Natural killer cell (primary cell): ENCODE measurements at regions not wholly inside any gene's neighbourhood (a gene's known extent, or its start where the extent isn't known, plus 50 kb on each side); places are given as distances from the start of the nearest gene placed in this dataset.

Experiments used
- ATAC-seq, 3 donors: fragments of 150-1000 bp in 2 of 3; fragments of 200-7000 bp in 1 of 3; cut with Tn5 transposase; 1 replicate in 1 of 3; 2 replicates in 2 of 3; pipeline ENCODE4 v1.10.0; 2021; ENCODE audit warnings: mild to moderate bottlenecking in 2 of 3, moderate library complexity in 2 of 3
- DNase-seq, 2 donors: peaks; one replicate each; pipeline versions ENCODE4 v3.0.0 to v3.0.0-alpha.2; 2013 to 2021; ENCODE audit warnings: mixed read lengths in 1 of 2
- H3K27ac ChIP-seq: one replicate; pipeline ENCODE4 v1.5.1; 2013; ENCODE audit warnings: mild to moderate bottlenecking, low read length
- H3K27me3 ChIP-seq: one replicate; pipeline ENCODE4 v1.6.1; 2013; ENCODE audit warnings: low read length; ENCODE audit not compliant: control insufficient read depth, insufficient read depth
- H3K36me3 ChIP-seq: one replicate; pipeline ENCODE4 v1.6.1; 2013; ENCODE audit warnings: low read length; ENCODE audit not compliant: control insufficient read depth, insufficient read depth
- H3K4me1 ChIP-seq: one replicate; pipeline ENCODE4 v1.6.1; 2013; ENCODE audit warnings: low read length; ENCODE audit not compliant: control insufficient read depth, insufficient read depth
- H3K4me3 ChIP-seq: one replicate; pipeline ENCODE4 v1.5.1; 2013; ENCODE audit warnings: low read length
- H3K9me3 ChIP-seq: one replicate; pipeline ENCODE4 v1.6.1; 2013; ENCODE audit warnings: low read length; ENCODE audit not compliant: control insufficient read depth, insufficient read depth
- H3K27ac Mint-ChIP-seq, 2 donors: one replicate each; pipeline ENCODE4 v1.8.0; 2022; ENCODE audit warnings: mild to moderate bottlenecking in 2 of 2, mixed read lengths in 2 of 2, moderate library complexity in 1 of 2
- H3K27me3 Mint-ChIP-seq, 2 donors: one replicate each; pipeline ENCODE4 v1.8.0; 2022; ENCODE audit warnings: low read depth in 2 of 2, mixed read lengths in 2 of 2
- H3K36me3 Mint-ChIP-seq: one replicate; pipeline ENCODE4 v1.8.0; 2022; ENCODE audit warnings: mixed read lengths
- H3K4me1 Mint-ChIP-seq, 2 donors: one replicate each; pipeline ENCODE4 v1.8.0; 2022; ENCODE audit warnings: mixed read lengths in 2 of 2
- H3K4me3 Mint-ChIP-seq: one replicate; pipeline ENCODE4 v1.8.0; 2022; ENCODE audit warnings: mild to moderate bottlenecking, moderate library complexity, mixed read lengths
- H3K9me3 Mint-ChIP-seq, 2 donors: one replicate each; pipeline ENCODE4 v1.8.0; 2022; ENCODE audit warnings: mixed read lengths in 2 of 2
- WGBS: methylation state at CpG from one replicate; pipeline ENCODE4 v1.1.7; 2013; ENCODE audit warnings: missing lambda C conversion rate; ENCODE audit not compliant: insufficient coverage; 5-methylcytosine and 5-hydroxymethylcytosine counted together
- intact Hi-C: fragments of 100-400 bp; cut with micrococcal nuclease; formaldehyde crosslinking; loops from one replicate; pipeline ENCODE4 v1.14.2; 2022
- TF ChIP-seq, protein P1 (sequence below): fragments of 200-600 bp; IDR thresholded peaks from one replicate; pipeline ENCODE4 v1.8.0; 2022; ENCODE audit warnings: antibody characterized with exemption

GRCh38 chr1:181386951-181387350, 96.4 kb upstream of the CACNA1E start:
- intact Hi-C loops: no loop called here
- Mint-ChIP-seq H3K27ac (no peak overlapping the region), H3K36me3 (no peaks in the 10 kb centered on the region)

GRCh38 chr1:181387702-181388101, 95.6 kb upstream of the CACNA1E start:
- H3K4me3 Mint-ChIP-seq: no peak overlapping the region
- intact Hi-C loops: no loop called here
- H3K27ac ChIP-seq: no peak overlapping the region
- no peaks in the 10 kb centered on the region for H3K27me3 ChIP-seq
- no peak overlapping the region for H3K27ac Mint-ChIP-seq
- no peak overlapping the region for H3K4me3 ChIP-seq
- 86% methylated on average over 4 of the region's 4 CpGs for WGBS
- TF ChIP-seq, protein P1, sequence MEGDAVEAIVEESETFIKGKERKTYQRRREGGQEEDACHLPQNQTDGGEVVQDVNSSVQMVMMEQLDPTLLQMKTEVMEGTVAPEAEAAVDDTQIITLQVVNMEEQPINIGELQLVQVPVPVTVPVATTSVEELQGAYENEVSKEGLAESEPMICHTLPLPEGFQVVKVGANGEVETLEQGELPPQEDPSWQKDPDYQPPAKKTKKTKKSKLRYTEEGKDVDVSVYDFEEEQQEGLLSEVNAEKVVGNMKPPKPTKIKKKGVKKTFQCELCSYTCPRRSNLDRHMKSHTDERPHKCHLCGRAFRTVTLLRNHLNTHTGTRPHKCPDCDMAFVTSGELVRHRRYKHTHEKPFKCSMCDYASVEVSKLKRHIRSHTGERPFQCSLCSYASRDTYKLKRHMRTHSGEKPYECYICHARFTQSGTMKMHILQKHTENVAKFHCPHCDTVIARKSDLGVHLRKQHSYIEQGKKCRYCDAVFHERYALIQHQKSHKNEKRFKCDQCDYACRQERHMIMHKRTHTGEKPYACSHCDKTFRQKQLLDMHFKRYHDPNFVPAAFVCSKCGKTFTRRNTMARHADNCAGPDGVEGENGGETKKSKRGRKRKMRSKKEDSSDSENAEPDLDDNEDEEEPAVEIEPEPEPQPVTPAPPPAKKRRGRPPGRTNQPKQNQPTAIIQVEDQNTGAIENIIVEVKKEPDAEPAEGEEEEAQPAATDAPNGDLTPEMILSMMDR: no peak
- no peak for DNase-seq
- peaks cover 0 to 32% of the 10 kb centered on the region in 2 donors for H3K27me3 Mint-ChIP-seq
- H3K4me1 ChIP-seq: no peaks in the 10 kb centered on the region
- no peaks in the 10 kb centered on the region for H3K36me3 Mint-ChIP-seq
- H3K36me3 ChIP-seq: no peaks in the 10 kb centered on the region
- H3K9me3 Mint-ChIP-seq: no peaks in the 10 kb centered on the region
- no peaks in the 10 kb centered on the region for H3K4me1 Mint-ChIP-seq
- ATAC-seq: no peak
- no peaks in the 10 kb centered on the region for H3K9me3 ChIP-seq

More at GRCh38 chr1:181386951-181387350, 96.4 kb upstream of the CACNA1E start:
- no peaks in the 10 kb centered on the region for H3K27me3 ChIP-seq
- DNase-seq: no peak
- no peak for ATAC-seq
- no peaks in the 10 kb centered on the region for H3K36me3 ChIP-seq
- WGBS: 74% methylated on average over 6 of the region's 6 CpGs
- H3K4me3 Mint-ChIP-seq: no peak overlapping the region
- no peaks in the 10 kb centered on the region for H3K9me3 ChIP-seq
- peaks cover 0 to 25% of the 10 kb centered on the region in 2 donors for H3K27me3 Mint-ChIP-seq
- no peak overlapping the region for H3K4me3 ChIP-seq
- no peaks in the 10 kb centered on the region for H3K4me1 Mint-ChIP-seq
- no peaks in the 10 kb centered on the region for H3K4me1 ChIP-seq
- no peak overlapping the region for H3K27ac ChIP-seq
- TF ChIP-seq, protein P1: no peak
- H3K9me3 Mint-ChIP-seq: no peaks in the 10 kb centered on the region

GRCh38 chr1:181390410-181391077, 92.8 kb upstream of the CACNA1E start:
- H3K4me1 ChIP-seq: no peaks in the 10 kb centered on the region
- peaks cover 0 to 25% of the 10 kb centered on the region in 2 donors for H3K27me3 Mint-ChIP-seq
- no peak overlapping the region for H3K4me3 ChIP-seq
- H3K4me3 Mint-ChIP-seq: no peak overlapping the region
- intact Hi-C loops: no loop called here
- no peaks in the 10 kb centered on the region for H3K9me3 Mint-ChIP-seq
- no peaks in the 10 kb centered on the region for H3K36me3 ChIP-seq
- TF ChIP-seq, protein P1: no peak
- H3K4me1 Mint-ChIP-seq: no peaks in the 10 kb centered on the region
- H3K27me3 ChIP-seq: no peaks in the 10 kb centered on the region
- ATAC-seq (no peak), DNase-seq (no peak)
- H3K27ac Mint-ChIP-seq: no peak overlapping the region
- H3K9me3 ChIP-seq: no peaks in the 10 kb centered on the region
- H3K36me3 Mint-ChIP-seq: no peaks in the 10 kb centered on the region
- 74% methylated on average over 8 of the region's 8 CpGs for WGBS
- H3K27ac ChIP-seq: no peak overlapping the region

GRCh38 chr1:181391301-181391900, 91.9 kb upstream of the CACNA1E start:
- intact Hi-C loops: no loop called here
- H3K4me1 ChIP-seq: no peaks in the 10 kb centered on the region
- H3K27ac Mint-ChIP-seq: no peak overlapping the region

More at GRCh38 chr1:181391301-181391900, 91.9 kb upstream of the CACNA1E start:
- Mint-ChIP-seq H3K9me3 (no peaks in the 10 kb centered on the region), H3K4me1 (no peaks in the 10 kb centered on the region), H3K4me3 (no peak overlapping the region), H3K27me3 (peaks cover 0 to 22% of the 10 kb centered on the region in 2 donors), H3K36me3 (no peaks in the 10 kb centered on the region)
- no peaks in the 10 kb centered on the region for H3K27me3 ChIP-seq
- DNase-seq (no peak), ATAC-seq (no peak)
- TF ChIP-seq, protein P1: no peak
- 53% methylated on average over 5 of the region's 5 CpGs for WGBS
- no peaks in the 10 kb centered on the region for H3K36me3 ChIP-seq
- no peak overlapping the region for H3K27ac ChIP-seq
- H3K9me3 ChIP-seq: no peaks in the 10 kb centered on the region
- no peak overlapping the region for H3K4me3 ChIP-seq
